Heart left ventricle (tissue), 13 donors: ENCODE measurements at regions not wholly inside any gene's neighbourhood (a gene's known extent, or its start where the extent isn't known, plus 50 kb on each side); places are given as distances from the start of the nearest gene placed in this dataset.

ENCODE experiments used
- CTCF ChIP-seq, 12 donors: fragments of 200-600 bp; sonication (generic) in 4 of 12; IDR thresholded peaks; one replicate each; pipeline versions ENCODE4 v1.5.0 to v1.8.0; 2018 to 2022; ENCODE audit warnings: antibody characterized with exemption in 12 of 12, mild to moderate bottlenecking in 5 of 12
- POLR2A ChIP-seq, 2 donors: fragments of 450-650 bp; IDR thresholded peaks; one replicate each; pipeline ENCODE4 v1.6.1; 2017; ENCODE audit warnings: antibody characterized with exemption in 2 of 2, mild to moderate bottlenecking in 2 of 2, moderate library complexity in 2 of 2
- donor health status: ischemic (EF 13 %, LVEDD 7.1; RV severe dilation, severe dysfunction).
- donor health status: DM: no; HTN: yes; CAD: no.
- donor health status: DM: no; HTN: no; CAD: no.
- donor health status: ischemic (EF 25% LVEDD 6.9; RV normal size, moderate dysfunction).
- donor health status: ischemic (EF 25% LVEDD 5.7; RV mildly dilated, moderate dysfunction).
- donor health status: ischemic (EF 35%, LVEDD 5.7; RV mildly dilated, moderate dysfunction).
- donor health status: nonischemic (EF 11% LVEDD 7.7; RV severe dilation, severe dysfunction).
- donor health status: DM: yes; HTN: yes; CAD: no.
- donor health status: PGD.
- donor health status: ischemic (EF 29% LVEDD 5.4; RV normal size, mild dysfunction).
- donor health status: nonischemic (EF 23%, LVEDD 6.1; RV moderate dilation, normal function).

GRCh38 chr2:9720352-9721093 is 89.7 kb upstream of the YWHAQ start:
- no peak for TF ChIP-seq POLR2A (IDR thresholded peaks at IDR 0.05)
- no peak for TF ChIP-seq CTCF (IDR thresholded peaks at IDR 0.05)
